ENCODE measurements at regions not wholly inside any gene's neighbourhood (a gene's known extent, or its start where the extent isn't known, plus 50 kb on each side); places are given as distances from the start of the nearest gene placed in this dataset.
"Not testable (repeated sequence)": the region's sequence is repeated elsewhere in the genome, so short reads cannot be mapped to it uniquely, and the experiment has no call there.

GRCh38 chr4:112747036-112747435, 110.1 kb downstream of the LARP7 start:
- DNase-seq (no peak), ATAC-seq (no peak), FAIRE-seq (no peak)
- Histone ChIP-seq H3K9me3 (no peaks in the 10 kb centered on the region), H3K4me3 (no peak overlapping the region), H3K27ac (no peak overlapping the region), H3K27me3 (no peaks in the 10 kb centered on the region), H3K36me3 (no peaks in the 10 kb centered on the region), H3K4me1 (no peaks in the 10 kb centered on the region)
- WGBS, 2 donors = 5 to 12% methylated on average over 1 of the region's 1 CpG
- intact Hi-C loops (cut with DNase I) = no loop called here
- TF ChIP-seq CTCF (IDR thresholded peaks at IDR 0.05) = no peak

- H3K9me3 ChIP-seq = no peaks in the 10 kb centered on the region
- H3K36me3 ChIP-seq = no peaks in the 10 kb centered on the region
- no peak overlapping the region for H3K27ac ChIP-seq
- no peak overlapping the region for H3K4me3 ChIP-seq
- H3K4me1 ChIP-seq = no peaks in the 10 kb centered on the region
- TF ChIP-seq CTCF (IDR thresholded peaks at IDR 0.05) = no peak
- H3K27me3 ChIP-seq = no peaks in the 10 kb centered on the region
- intact Hi-C loops (cut with DNase I) = no loop called here
- FAIRE-seq (no peak), DNase-seq (no peak), ATAC-seq (no peak)
These were observed 111.5 kb downstream of the LARP7 start for GRCh38 chr4:112748352-112748878.

GRCh38 chr4:112750749-112751148, 113.8 kb downstream of the LARP7 start:
- not testable (repeated sequence) for H3K9me3 ChIP-seq, H3K4me3 ChIP-seq, FAIRE-seq, H3K4me1 ChIP-seq, H3K27me3 ChIP-seq, H3K36me3 ChIP-seq, ATAC-seq, H3K27ac ChIP-seq, DNase-seq
- 54 to 76% methylated on average over 7 of the region's 7 CpGs for WGBS, 2 donors
- intact Hi-C loops (cut with DNase I) = loop anchor here in 1 of 3 donors (10.0 kb wide), 1 partner anchor 106 kb away; no protein-coding TSS in a partner anchor

- 39 to 46% methylated on average over 1 of the region's 1 CpG for WGBS, 2 donors
- intact Hi-C loops (cut with DNase I) = loop anchor here in 1 of 3 donors (10.0 kb wide), 1 partner anchor 107 kb away; no protein-coding TSS in a partner anchor
- Histone ChIP-seq H3K4me3 (no peak overlapping the region), H3K27me3 (no peaks in the 10 kb centered on the region), H3K4me1 (no peaks in the 10 kb centered on the region), H3K27ac (no peak overlapping the region), H3K9me3 (no peaks in the 10 kb centered on the region), H3K36me3 (no peaks in the 10 kb centered on the region)
- no peak for TF ChIP-seq CTCF (IDR thresholded peaks at IDR 0.05)
- no peak for FAIRE-seq
- DNase-seq = no peak
- no peak for ATAC-seq
These were observed 114.5 kb downstream of the LARP7 start for GRCh38 chr4:112751447-112751846.

GRCh38 chr4:112752061-112752460, 115.1 kb downstream of the LARP7 start:
- Histone ChIP-seq H3K9me3 (no peaks in the 10 kb centered on the region), H3K4me1 (no peaks in the 10 kb centered on the region), H3K4me3 (no peak overlapping the region), H3K27me3 (no peaks in the 10 kb centered on the region), H3K27ac (no peak overlapping the region), H3K36me3 (no peaks in the 10 kb centered on the region)
- ATAC-seq = no peak
- WGBS, 2 donors = 17 to 29% methylated on average over 1 of the region's 1 CpG
- FAIRE-seq = no peak
- DNase-seq = no peak
- TF ChIP-seq CTCF (IDR thresholded peaks at IDR 0.05) = no peak
- intact Hi-C loops (cut with DNase I) = loop anchor here in 1 of 3 donors (10.0 kb wide), 1 partner anchor 107 kb away; no protein-coding TSS in a partner anchor
